ENCODE measurements at regions not wholly inside any gene's neighbourhood (a gene's known extent, or its start where the extent isn't known, plus 50 kb on each side); places are given as distances from the start of the nearest gene placed in this dataset.

- Histone ChIP-seq H3K27ac (ENCODE audit: insufficient read depth, low read depth, low read length) (no peak overlapping the region), H3K9me1 (replicated peaks; ENCODE audit: control insufficient read depth, extremely low read depth, insufficient read depth, low read length) (no peaks in the 10 kb centered on the region), H3K79me2 (ENCODE audit: control insufficient read depth, insufficient read depth, low read length) (no peaks in the 10 kb centered on the region), H3K4me2 (ENCODE audit: insufficient read depth, low read length) (no peak overlapping the region), H3K4me3 (replicated peaks in 1 of 3; ENCODE audit: insufficient read depth in 1 of 3, low read depth in 1 of 3, low read length in 3 of 3) (no peak overlapping the region), H3K9ac (replicated peaks; ENCODE audit: extremely low read depth, insufficient read depth, low read length) (no peak overlapping the region), H3K36me3 (ENCODE audit: control insufficient read depth in 2 of 2, extremely low read depth in 1 of 2, insufficient read depth in 2 of 2, low read length in 2 of 2) (no peaks in the 10 kb centered on the region), H4K20me1 (replicated peaks; ENCODE audit: control insufficient read depth, extremely low read depth, insufficient read depth, low read length) (no peaks in the 10 kb centered on the region), H3K4me1 (ENCODE audit: control insufficient read depth, extremely low read depth, insufficient read depth, low read length) (no peaks in the 10 kb centered on the region), H3K9me3 (replicated peaks; ENCODE audit: control insufficient read depth, insufficient read depth, low read length) (no peaks in the 10 kb centered on the region), H3K27me3 (ENCODE audit: control insufficient read depth in 2 of 2, insufficient read depth in 2 of 2, low read length in 2 of 2) (no peaks in the 10 kb centered on the region), H2AFZ (ENCODE audit: low read depth, low read length) (no peak overlapping the region)
- ChIA-PET CTCF (interaction anchor here (0.9 to 1.2 kb wide), 2 partner anchors 9 to 10 kb away, joined by 3 read pairs; no protein-coding TSS in a partner anchor), POLR2A (no interaction called here)
- no TSS peak for BruUV-seq (replicated peaks)
- FAIRE-seq, result no peak
- peak; percentile 35 for DNase-seq (ENCODE audit: low read depth, low spot score)
- TF ChIP-seq FOS (IDR thresholded peaks at IDR 0.05; ENCODE audit: borderline replicate concordance, insufficient read depth, low read length) (peak; percentile 13), CTCF (IDR thresholded peaks at IDR 0.05; ENCODE audit: extremely low read depth in 1 of 2, insufficient read depth in 1 of 2, low read depth in 1 of 2, low read length in 2 of 2) (no peak), GATA2 (IDR thresholded peaks at IDR 0.05; ENCODE audit: insufficient read depth, insufficient read length, low read depth, low read length) (no peak), POLR2AphosphoS5 (IDR thresholded peaks at IDR 0.05; ENCODE audit: insufficient read depth, low read depth, low read length) (no peak), JUN (IDR thresholded peaks at IDR 0.05; ENCODE audit: borderline replicate concordance, insufficient read depth, insufficient read length, low read depth) (no peak)
- dilution Hi-C loops (cut with MboI; ENCODE audit: extremely low pct_ligation_motif_present, low sequenced_read_pairs) (no loop called here), intact Hi-C loops (cut with micrococcal nuclease) (no loop called here)
Observed at GRCh38 chr12:90390947-90391346, 564.0 kb downstream of the CCER1 start.

GRCh38 chr12:90368081-90368480, 586.9 kb downstream of the CCER1 start:
- ChIA-PET CTCF (interaction anchor here (0.8 kb wide), 1 partner anchor 16 kb away, joined by 3 read pairs; no protein-coding TSS in a partner anchor), POLR2A (no interaction called here)
- Histone ChIP-seq H3K36me3 (ENCODE audit: control insufficient read depth in 2 of 2, extremely low read depth in 1 of 2, insufficient read depth in 2 of 2, low read length in 2 of 2) (no peaks in the 10 kb centered on the region), H3K9me1 (replicated peaks; ENCODE audit: control insufficient read depth, extremely low read depth, insufficient read depth, low read length) (no peaks in the 10 kb centered on the region), H3K79me2 (ENCODE audit: control insufficient read depth, insufficient read depth, low read length) (no peaks in the 10 kb centered on the region), H3K9ac (replicated peaks; ENCODE audit: extremely low read depth, insufficient read depth, low read length) (no peak overlapping the region), H3K27ac (ENCODE audit: insufficient read depth, low read depth, low read length) (no peak overlapping the region), H4K20me1 (replicated peaks; ENCODE audit: control insufficient read depth, extremely low read depth, insufficient read depth, low read length) (no peaks in the 10 kb centered on the region), H2AFZ (ENCODE audit: low read depth, low read length) (no peak overlapping the region), H3K4me1 (ENCODE audit: control insufficient read depth, extremely low read depth, insufficient read depth, low read length) (no peaks in the 10 kb centered on the region), H3K9me3 (replicated peaks; ENCODE audit: control insufficient read depth, insufficient read depth, low read length) (no peaks in the 10 kb centered on the region), H3K4me3 (replicated peaks in 1 of 3; ENCODE audit: insufficient read depth in 1 of 3, low read depth in 1 of 3, low read length in 3 of 3) (no peak overlapping the region), H3K4me2 (ENCODE audit: insufficient read depth, low read length) (no peak overlapping the region), H3K27me3 (ENCODE audit: control insufficient read depth in 2 of 2, insufficient read depth in 2 of 2, low read length in 2 of 2) (no peaks in the 10 kb centered on the region)
- no TSS peak for BruUV-seq (replicated peaks)
- DNase-seq (ENCODE audit: low read depth, low spot score), result no peak
- TF ChIP-seq CTCF (IDR thresholded peaks at IDR 0.05; ENCODE audit: extremely low read depth in 1 of 2, insufficient read depth in 1 of 2, low read depth in 1 of 2, low read length in 2 of 2) (no peak), FOS (IDR thresholded peaks at IDR 0.05; ENCODE audit: borderline replicate concordance, insufficient read depth, low read length) (no peak), EZH2 (IDR thresholded peaks at IDR 0.05; ENCODE audit: borderline replicate concordance, low read depth, low read length, severe bottlenecking) (no peak), POLR2A (IDR thresholded peaks at IDR 0.05; ENCODE audit: low read depth, low read length) (no peak), MAX (IDR thresholded peaks at IDR 0.05; ENCODE audit: insufficient read depth, insufficient read length) (no peak), JUN (IDR thresholded peaks at IDR 0.05; ENCODE audit: borderline replicate concordance, insufficient read depth, insufficient read length, low read depth) (no peak), MYC (IDR thresholded peaks at IDR 0.05; ENCODE audit: low read depth, low read length) (no peak), GATA2 (IDR thresholded peaks at IDR 0.05; ENCODE audit: insufficient read depth, insufficient read length, low read depth, low read length) (no peak), POLR2AphosphoS5 (IDR thresholded peaks at IDR 0.05; ENCODE audit: insufficient read depth, low read depth, low read length) (no peak)
- dilution Hi-C loops (cut with MboI; ENCODE audit: extremely low pct_ligation_motif_present, low sequenced_read_pairs), result no loop called here
- intact Hi-C loops (cut with micrococcal nuclease), result no loop called here
- FAIRE-seq, result no peak
